HL-60 (cell line): ENCODE measurements at regions not wholly inside any gene's neighbourhood (a gene's known extent, or its start where the extent isn't known, plus 50 kb on each side); places are given as distances from the start of the nearest gene placed in this dataset.

Experiments
- POLR2AphosphoS5 ChIP-seq: IDR thresholded peaks from 2 replicates; pipeline ENCODE4 v1.6.1; 2012; ENCODE audit warnings: low read depth
- REST ChIP-seq: IDR thresholded peaks from 2 replicates; pipeline ENCODE4 v1.6.1; 2012; ENCODE audit warnings: low read depth; ENCODE audit not compliant: insufficient replicate concordance
- TF ChIP-seq, protein P1 (sequence below): IDR thresholded peaks from one replicate; pipeline ENCODE4 v1.5.1; 2011; ENCODE audit warnings: low read length, control low read depth, inconsistent platforms; ENCODE audit not compliant: insufficient read depth

GRCh38 chr17:13374203-13375143, 227.3 kb downstream of the HS3ST3A1 start:
- TF ChIP-seq, protein P1, sequence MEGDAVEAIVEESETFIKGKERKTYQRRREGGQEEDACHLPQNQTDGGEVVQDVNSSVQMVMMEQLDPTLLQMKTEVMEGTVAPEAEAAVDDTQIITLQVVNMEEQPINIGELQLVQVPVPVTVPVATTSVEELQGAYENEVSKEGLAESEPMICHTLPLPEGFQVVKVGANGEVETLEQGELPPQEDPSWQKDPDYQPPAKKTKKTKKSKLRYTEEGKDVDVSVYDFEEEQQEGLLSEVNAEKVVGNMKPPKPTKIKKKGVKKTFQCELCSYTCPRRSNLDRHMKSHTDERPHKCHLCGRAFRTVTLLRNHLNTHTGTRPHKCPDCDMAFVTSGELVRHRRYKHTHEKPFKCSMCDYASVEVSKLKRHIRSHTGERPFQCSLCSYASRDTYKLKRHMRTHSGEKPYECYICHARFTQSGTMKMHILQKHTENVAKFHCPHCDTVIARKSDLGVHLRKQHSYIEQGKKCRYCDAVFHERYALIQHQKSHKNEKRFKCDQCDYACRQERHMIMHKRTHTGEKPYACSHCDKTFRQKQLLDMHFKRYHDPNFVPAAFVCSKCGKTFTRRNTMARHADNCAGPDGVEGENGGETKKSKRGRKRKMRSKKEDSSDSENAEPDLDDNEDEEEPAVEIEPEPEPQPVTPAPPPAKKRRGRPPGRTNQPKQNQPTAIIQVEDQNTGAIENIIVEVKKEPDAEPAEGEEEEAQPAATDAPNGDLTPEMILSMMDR: no peak
- TF ChIP-seq REST (no peak), POLR2AphosphoS5 (no peak)
